GM12892 (cell line): ENCODE measurements at regions not wholly inside any gene's neighbourhood (a gene's known extent, or its start where the extent isn't known, plus 50 kb on each side); places are given as distances from the start of the nearest gene placed in this dataset.

Experiments used
- POLR2A ChIP-seq: IDR thresholded peaks from 2 replicates; pipeline ENCODE4 v1.6.1; 2011; ENCODE audit warnings: low read depth, low read length, control low read depth
- POLR2AphosphoS5 ChIP-seq: IDR thresholded peaks from 2 replicates; pipeline ENCODE4 v1.6.1; 2011; ENCODE audit warnings: low read depth, low read length, control low read depth
- TAF1 ChIP-seq: IDR thresholded peaks from 2 replicates; pipeline ENCODE4 v1.6.1; 2011; ENCODE audit warnings: low read depth, mild to moderate bottlenecking, control low read depth, low read length, borderline replicate concordance

- no peak for TF ChIP-seq POLR2A
- no peak for TF ChIP-seq POLR2AphosphoS5
- TF ChIP-seq TAF1 = no peak
Observed at GRCh38 chr2:7902251-7902765, 779.5 kb upstream of the ID2 start.
